Epidermal melanocyte (primary cell): ENCODE measurements at regions not wholly inside any gene's neighbourhood (a gene's known extent, or its start where the extent isn't known, plus 50 kb on each side); places are given as distances from the start of the nearest gene placed in this dataset.

Experiments used
- DNase-seq: peaks from one replicate; pipeline ENCODE4 v3.0.0; 2011; ENCODE audit warnings: low spot score; ENCODE audit not compliant: insufficient read length

GRCh38 chr14:76657846-76658245, 103.4 kb upstream of the VASH1 start:
- DNase-seq: no peak

- no peak for DNase-seq
These were observed 98.7 kb upstream of the VASH1 start for GRCh38 chr14:76662580-76662979.

- DNase-seq: no peak
These were observed 96.5 kb upstream of the VASH1 start for GRCh38 chr14:76664790-76665189.

- no peak for DNase-seq
These were observed 94.5 kb upstream of the VASH1 start for GRCh38 chr14:76666746-76667145.

GRCh38 chr14:76669770-76670169, 91.5 kb upstream of the VASH1 start:
- no peak for DNase-seq

- no peak for DNase-seq
These were observed 89.1 kb upstream of the VASH1 start for GRCh38 chr14:76672123-76672522.

GRCh38 chr14:76673261-76673660, 88.0 kb upstream of the VASH1 start:
- no peak for DNase-seq

GRCh38 chr14:76675046-76675445, 86.2 kb upstream of the VASH1 start:
- no peak for DNase-seq

- DNase-seq: no peak
These were observed 84.7 kb upstream of the VASH1 start for GRCh38 chr14:76676539-76676938.

GRCh38 chr14:76677534-76678145, 83.6 kb upstream of the VASH1 start:
- DNase-seq: no peak

- no peak for DNase-seq
These were observed 82.9 kb upstream of the VASH1 start for GRCh38 chr14:76678244-76678800.

GRCh38 chr14:76682367-76682766, 78.9 kb upstream of the VASH1 start:
- DNase-seq: no peak

- no peak for DNase-seq
These were observed 74.6 kb upstream of the VASH1 start for GRCh38 chr14:76686646-76687045.

GRCh38 chr14:76687611-76688382, 73.5 kb upstream of the VASH1 start:
- no peak for DNase-seq

GRCh38 chr14:76688383-76688671, 72.9 kb upstream of the VASH1 start:
- no peak for DNase-seq

- no peak for DNase-seq
These were observed 70.7 kb upstream of the VASH1 start for GRCh38 chr14:76690502-76691105.

- no peak for DNase-seq
These were observed 67.2 kb upstream of the VASH1 start for GRCh38 chr14:76694106-76694505.

GRCh38 chr14:76695263-76695920, 65.9 kb upstream of the VASH1 start:
- DNase-seq: no peak

GRCh38 chr14:76696361-76696760, 64.9 kb upstream of the VASH1 start:
- no peak for DNase-seq

- DNase-seq: no peak
These were observed 64.5 kb upstream of the VASH1 start for GRCh38 chr14:76696791-76697190.

- no peak for DNase-seq
These were observed 63.9 kb upstream of the VASH1 start for GRCh38 chr14:76697246-76697905.

GRCh38 chr14:76698191-76698590, 63.1 kb upstream of the VASH1 start:
- DNase-seq: no peak
